ENCODE measurements at regions not wholly inside any gene's neighbourhood (a gene's known extent, or its start where the extent isn't known, plus 50 kb on each side); places are given as distances from the start of the nearest gene placed in this dataset.

- no peak for TF ChIP-seq ZNF142 (CRISPR knock-in tag; IDR thresholded peaks at IDR 0.05)
- TF ChIP-seq BCL3 (CRISPR knock-in tag; IDR thresholded peaks at IDR 0.05): no peak
- no peak for TF ChIP-seq CERS6 (CRISPR knock-in tag; IDR thresholded peaks at IDR 0.05)
- no peak for TF ChIP-seq KAT7 (CRISPR knock-in tag; IDR thresholded peaks at IDR 0.05; ENCODE audit: borderline replicate concordance)
Measured at GRCh38 chr11:134866981-134867675, 455.1 kb upstream of the B3GAT1 start (continued).
